ENCODE measurements at regions not wholly inside any gene's neighbourhood (a gene's known extent, or its start where the extent isn't known, plus 50 kb on each side); places are given as distances from the start of the nearest gene placed in this dataset.
"Not testable (repeated sequence)": the region's sequence is repeated elsewhere in the genome, so short reads cannot be mapped to it uniquely, and the experiment has no call there.

GRCh38 chr4:112946127-112946526, 103.3 kb upstream of the ANK2 start:
- no peak for DNase-seq (ENCODE audit: low spot score)

GRCh38 chr4:112947616-112948015, 101.8 kb upstream of the ANK2 start:
- DNase-seq (ENCODE audit: low spot score), result no peak

- no peak for DNase-seq (ENCODE audit: low spot score)
Measured at GRCh38 chr4:112951362-112952312, 97.8 kb upstream of the ANK2 start.

DNA sequence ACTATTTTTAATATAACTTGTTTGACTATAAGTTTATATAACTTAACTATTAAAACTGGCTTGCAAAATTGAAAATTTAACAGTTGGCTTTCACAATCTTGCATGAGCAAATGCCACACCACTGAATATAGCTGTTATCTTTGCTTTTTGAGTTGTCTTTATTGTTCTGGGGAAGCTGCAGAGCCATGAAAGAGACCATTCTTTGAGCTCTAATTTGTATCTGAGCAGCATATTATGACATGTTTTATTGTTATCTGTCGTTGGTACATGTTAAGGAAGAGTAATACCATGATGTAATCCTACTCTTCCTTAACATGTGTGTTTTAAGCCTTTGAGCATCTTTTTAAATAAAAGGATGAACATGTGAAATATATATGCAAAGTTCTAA, 97.1 kb upstream of the ANK2 start:
- no peak for DNase-seq (ENCODE audit: low spot score)

DNA sequence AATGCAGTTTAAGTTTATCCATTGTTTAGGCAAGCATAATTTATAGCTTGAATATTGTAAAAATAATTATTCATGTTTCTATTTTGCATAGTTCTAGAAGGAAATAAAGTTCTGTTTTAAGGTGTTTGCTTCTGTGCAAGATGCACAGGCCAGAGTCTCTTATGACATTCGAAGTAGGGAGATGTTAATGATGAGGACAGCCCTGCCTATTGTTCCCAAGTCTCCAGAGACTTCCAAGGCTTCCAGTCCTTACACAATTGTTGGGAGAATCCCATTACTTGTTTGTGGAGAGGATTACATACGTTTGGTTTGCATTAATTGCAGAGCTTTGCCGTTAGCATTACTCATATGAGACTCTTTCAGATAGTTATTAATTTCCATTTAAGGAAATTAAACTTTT, 96.2 kb upstream of the ANK2 start:
- no peak for DNase-seq (ENCODE audit: low spot score)

- DNase-seq (ENCODE audit: low spot score), result no peak
Measured at GRCh38 chr4:112954286-112954685, 95.2 kb upstream of the ANK2 start.

DNA sequence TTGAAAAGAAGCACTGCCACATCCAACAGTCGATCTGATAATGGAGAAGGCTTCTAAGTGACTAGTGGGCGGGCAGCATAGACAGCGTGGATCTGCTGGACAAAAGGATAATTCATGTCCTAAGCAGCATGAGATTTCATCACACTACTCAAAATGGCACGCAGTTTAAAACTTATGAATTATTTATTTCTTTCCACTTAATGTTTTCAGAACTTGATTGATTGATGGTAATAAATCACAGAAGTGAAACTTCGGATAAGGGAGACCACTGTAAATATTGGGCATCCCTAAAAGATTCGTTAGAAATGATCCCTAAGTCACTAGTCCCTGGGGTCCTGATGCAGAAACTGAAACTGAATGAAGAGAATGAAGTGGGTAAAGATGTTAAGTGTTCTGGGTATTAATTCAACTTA, 93.0 kb upstream of the ANK2 start:
- DNase-seq (ENCODE audit: low spot score), result no peak

DNA sequence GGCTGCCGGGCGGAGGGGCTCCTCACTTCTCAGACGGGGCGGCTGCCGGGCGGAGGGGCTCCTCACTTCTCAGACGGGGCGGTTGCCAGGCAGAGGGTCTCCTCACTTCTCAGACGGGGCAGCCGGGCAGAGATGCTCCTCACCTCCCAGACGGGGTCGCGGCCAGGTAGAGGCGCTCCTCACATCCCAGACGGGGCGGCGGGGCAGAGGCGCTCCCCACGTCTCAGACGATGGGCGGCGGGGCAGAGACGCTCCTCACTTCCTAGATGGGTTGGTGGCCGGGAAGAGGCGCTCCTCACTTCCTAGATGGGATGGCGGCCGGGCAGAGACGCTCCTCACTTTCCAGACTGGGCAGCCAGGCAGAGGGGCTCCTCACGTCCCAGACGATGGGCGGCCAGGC, 91.7 kb upstream of the ANK2 start:
- DNase-seq (ENCODE audit: low spot score), result not testable (repeated sequence)

DNA sequence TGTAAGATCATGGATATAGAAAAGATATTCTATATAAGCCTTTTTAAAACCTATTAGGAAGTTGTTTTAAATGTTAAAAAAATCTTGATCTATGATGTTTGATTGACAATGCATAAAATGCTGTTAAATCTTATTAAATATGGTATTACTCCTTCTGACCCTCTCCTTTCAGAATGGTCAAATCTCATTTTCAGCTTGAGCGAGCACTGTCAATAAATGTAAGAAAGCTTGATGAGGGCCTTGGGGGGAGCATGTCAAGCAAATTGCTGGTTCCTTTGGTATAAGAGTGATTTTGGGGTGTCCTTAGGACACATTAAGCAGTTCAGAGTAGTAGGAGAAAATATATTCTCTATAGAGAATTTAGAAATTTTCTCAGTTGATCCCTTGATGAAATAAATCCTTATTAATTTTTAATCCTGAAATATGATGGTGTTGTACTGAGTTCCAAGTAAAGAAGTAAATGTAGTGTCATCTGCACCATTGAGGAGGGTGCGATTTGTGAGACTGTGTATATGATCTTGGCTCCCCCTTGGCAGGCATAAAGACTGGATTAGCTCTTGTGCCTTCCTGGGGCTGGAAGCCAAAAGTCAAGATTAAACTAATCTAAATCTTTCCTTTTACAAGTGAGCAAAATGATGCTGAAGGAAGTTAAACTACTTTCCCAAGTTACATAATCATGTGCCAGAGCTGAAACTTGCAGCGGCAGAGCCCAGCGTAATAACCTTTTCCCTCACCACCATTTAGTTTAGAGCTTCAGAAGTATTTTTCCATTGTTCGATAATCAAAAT, 82.6 kb upstream of the ANK2 start:
- DNase-seq (ENCODE audit: low spot score), result no peak

DNA sequence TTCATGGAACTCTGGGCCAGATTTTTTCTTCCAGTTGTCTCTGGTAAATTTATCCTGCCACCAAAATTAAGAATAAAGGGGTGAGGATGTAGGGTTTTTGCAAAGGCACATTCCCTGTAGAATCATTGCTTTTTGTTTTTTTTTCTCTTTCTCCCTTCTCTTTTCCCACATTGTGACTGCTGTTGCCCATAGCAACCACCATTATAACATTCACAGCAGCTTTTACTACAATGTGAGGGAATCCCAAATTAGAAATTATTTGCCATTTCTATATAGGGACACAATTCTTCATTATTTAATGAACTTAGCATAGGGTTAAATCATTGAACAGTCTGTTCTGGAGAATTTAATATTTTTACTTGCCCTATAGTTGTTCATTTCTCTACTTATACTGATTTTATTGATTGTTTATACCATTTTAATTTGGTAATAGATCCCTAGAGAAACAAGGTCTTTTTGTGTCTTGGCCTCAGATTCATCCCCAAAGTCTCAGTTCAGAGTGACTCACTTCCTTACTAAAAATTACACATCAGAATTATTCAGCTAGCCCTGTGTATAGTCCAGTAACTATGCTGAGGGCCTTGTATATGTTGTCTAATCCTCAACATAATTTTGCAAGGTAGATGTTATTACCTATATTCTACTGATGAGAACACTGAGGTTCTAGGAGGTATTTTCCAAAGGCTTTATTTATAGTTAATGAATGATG, 80.8 kb upstream of the ANK2 start:
- peak; percentile 19 for DNase-seq (ENCODE audit: low spot score)

DNA sequence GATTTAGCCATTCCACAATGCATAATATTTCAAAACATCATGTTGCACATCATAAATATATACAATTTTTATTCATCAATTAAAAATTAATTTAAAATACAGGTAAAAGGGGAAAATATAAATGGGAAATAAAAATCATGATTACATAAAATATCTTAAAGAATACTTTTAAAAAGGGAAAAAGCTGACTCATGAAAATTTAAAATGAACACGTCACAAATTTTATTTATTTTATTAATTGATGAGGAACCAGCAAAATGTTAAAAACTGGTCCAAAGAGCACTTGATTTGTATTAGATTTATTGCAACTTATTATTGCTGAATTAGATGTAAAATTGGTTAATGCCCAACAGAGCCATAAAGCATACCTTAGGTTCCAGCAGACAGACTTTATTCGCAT, 78.5 kb upstream of the ANK2 start:
- no peak for DNase-seq (ENCODE audit: low spot score)

DNA sequence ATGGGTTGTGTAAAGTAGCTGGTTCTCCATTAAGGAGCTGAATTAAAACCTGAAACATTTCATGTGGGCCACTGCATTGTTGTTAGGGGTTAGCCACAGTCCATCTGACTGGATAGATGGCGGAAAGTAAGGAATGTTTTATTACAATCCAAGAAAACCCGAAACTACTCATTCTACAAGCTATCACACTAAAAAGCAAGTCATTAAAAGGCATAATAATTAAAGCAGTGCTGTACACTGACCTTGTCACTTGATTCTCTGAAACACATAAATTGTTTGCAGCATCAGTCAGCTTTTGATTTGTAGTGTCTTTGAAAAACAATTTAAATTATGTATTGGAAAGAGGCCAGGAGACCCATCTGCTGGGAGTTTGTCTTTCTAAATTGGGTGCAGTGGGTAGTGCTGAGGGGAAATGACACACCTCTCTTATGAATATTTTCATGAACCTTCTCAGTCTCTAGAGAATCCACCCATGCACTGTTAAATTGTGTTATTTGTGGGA, 75.7 kb upstream of the ANK2 start:
- no peak for DNase-seq (ENCODE audit: low spot score)

DNA sequence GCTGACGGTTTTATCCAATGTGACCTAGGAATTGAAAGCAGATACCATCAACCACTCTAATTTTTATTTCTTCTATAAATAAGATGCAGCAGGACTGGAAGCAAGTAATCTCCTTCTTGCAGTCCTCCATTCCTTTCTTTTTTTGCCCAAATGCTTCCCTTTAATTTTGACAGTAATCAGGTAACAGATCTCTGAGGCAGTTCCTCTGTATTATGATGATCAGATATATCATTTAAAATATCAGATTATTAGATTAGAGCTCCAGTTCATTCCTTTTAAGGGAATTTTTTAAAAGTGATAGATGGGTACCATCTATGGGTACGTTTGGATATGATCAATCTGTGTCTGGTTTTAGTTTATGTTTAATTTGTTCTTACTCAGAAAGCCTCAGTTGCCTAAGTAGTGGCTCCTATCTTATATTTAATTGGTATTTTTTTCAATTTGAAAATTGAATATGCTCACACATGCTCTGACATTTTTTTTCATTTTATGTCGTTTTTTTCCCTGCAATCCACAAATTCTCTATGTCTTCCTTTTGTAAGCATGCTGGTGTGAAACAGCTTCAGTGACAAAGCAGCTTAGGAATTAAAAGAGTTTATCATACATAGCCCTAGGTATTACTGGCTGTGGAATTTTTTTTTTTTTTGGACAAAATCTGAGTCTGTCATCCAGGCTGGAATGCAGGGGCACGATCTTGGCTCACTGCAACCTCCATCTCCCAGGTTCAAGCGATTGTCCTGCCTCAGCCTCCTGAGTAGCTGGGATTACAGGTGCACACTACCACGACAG, 73.7 kb upstream of the ANK2 start:
- no peak for DNase-seq (ENCODE audit: low spot score)

DNA sequence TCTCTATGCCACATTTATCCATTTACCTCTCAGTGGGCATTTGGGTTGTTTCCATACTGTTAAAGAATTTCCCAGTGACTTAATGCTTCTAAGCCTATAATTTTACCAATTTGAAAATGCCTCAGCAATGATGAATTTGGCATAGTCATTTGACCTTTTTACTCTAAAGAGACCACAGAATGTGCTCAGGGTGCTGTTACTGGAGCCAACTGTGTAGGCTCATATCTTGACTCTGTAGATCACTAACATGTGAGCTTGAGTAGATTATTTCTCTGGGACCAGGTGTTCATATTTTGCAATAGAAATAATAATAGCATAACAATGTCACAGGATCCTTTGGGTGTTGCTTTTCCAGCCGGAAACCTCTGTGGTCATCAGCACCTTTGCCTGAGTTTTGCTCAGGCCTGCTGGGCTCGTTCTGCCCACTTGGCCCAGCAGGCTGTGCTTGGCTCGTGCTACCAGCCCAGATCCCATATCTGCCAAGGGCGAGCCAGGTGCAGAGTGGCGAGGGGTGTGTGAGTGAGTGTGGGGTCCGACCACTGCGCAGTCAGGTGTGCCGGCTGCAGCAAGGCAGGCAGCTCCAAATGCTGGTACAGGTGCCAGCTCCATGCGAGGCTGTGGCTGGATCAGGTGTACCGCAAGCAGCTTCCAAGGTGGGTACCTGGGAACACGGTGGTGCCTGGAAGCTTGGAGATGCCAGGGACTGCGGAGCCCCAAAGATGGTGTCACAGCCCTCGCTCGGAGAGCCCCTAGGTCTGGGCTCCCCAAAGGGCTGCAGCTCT, 70.6 kb upstream of the ANK2 start:
- DNase-seq (ENCODE audit: low spot score), result peak; percentile 19

GRCh38 chr4:112979881-112980421, 69.5 kb upstream of the ANK2 start:
- no peak for DNase-seq (ENCODE audit: low spot score)

DNA sequence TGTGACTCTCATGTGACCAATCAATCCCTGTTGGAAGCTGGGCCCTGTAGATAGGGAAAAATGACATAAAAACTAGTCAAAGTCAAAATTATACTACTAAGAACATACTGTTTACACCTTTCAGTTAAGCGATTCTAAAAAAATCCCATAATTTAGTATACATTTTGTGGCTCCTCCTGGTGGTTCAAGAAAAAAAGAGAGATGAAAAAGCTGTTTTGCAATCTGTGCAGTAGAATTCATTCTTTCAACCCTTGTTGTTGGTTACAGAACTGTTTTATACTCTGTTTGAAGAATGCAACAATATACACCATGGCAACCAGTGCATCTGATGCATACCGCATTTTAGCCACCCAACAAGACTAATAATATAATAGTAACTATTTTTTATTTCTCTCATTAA, 66.8 kb upstream of the ANK2 start:
- peak; percentile 10 for DNase-seq (ENCODE audit: low spot score)

- no peak for DNase-seq (ENCODE audit: low spot score)
Measured at GRCh38 chr4:112994732-112995464, 54.6 kb upstream of the ANK2 start.

Data from hepatic stellate cell (primary cell).